AG04450 (cell line): ENCODE measurements at regions not wholly inside any gene's neighbourhood (a gene's known extent, or its start where the extent isn't known, plus 50 kb on each side); places are given as distances from the start of the nearest gene placed in this dataset.

Experiments used
- CTCF ChIA-PET: fragments of 300-600, 350-600 bp; formaldehyde crosslinking; extraction: SDS; loops from one replicate; lab custom pipeline; 2022; ENCODE audit warnings: antibody characterized with exemption, inconsistent platforms; lab: Charles Lee
- POLR2A ChIA-PET: fragments of 350-600 bp; formaldehyde crosslinking; extraction: SDS; loops from one replicate; lab custom pipeline; 2021; ENCODE audit warnings: antibody characterized with exemption, inconsistent platforms; lab: Yijun Ruan, JAX
- DNase-seq: peaks from one replicate; pipeline ENCODE4 v3.0.0-alpha.2; 2011; ENCODE audit warnings: low read depth, low spot score
- H3K27ac ChIP-seq: one replicate; pipeline ENCODE4 v1.5.1; 2012; ENCODE audit warnings: low read depth, low read length, control low read depth
- H3K27me3 ChIP-seq: one replicate; pipeline ENCODE4 v1.6.0; 2012; ENCODE audit warnings: low read length; ENCODE audit not compliant: control insufficient read depth, insufficient read depth
- H3K4me3 ChIP-seq: 2 replicates; pipeline ENCODE4 v1.5.1; 2011; ENCODE audit warnings: mild to moderate bottlenecking, low read depth, low read length, control low read depth
- H3K9me3 ChIP-seq: 2 replicates; pipeline ENCODE4 v1.5.1; 2012; ENCODE audit warnings: low read length; ENCODE audit not compliant: control insufficient read depth, insufficient read depth
- CTCF ChIP-seq: IDR thresholded peaks from 2 replicates; pipeline ENCODE4 v1.5.1; 2011; ENCODE audit warnings: low read depth, low read length, control low read depth, inconsistent platforms

- no peak for DNase-seq
- H3K27ac ChIP-seq, result no peak overlapping the region
- no peaks in the 10 kb centered on the region for H3K27me3 ChIP-seq
- H3K4me3 ChIP-seq, result no peak overlapping the region
- CTCF ChIA-PET, result interaction anchor here (0.7 to 1.8 kb wide), 4 partner anchors 11 to 236 kb away, joined by 3 to 5 read pairs (median 4); no protein-coding TSS in a partner anchor
- TF ChIP-seq CTCF, result no peak
- POLR2A ChIA-PET, result interaction anchor here (0.7 to 1.8 kb wide), 4 partner anchors 10 to 17 kb away, joined by 3 to 8 read pairs (median 4); no protein-coding TSS in a partner anchor
- no peaks in the 10 kb centered on the region; the same call in 1 of the 2 replicates for H3K9me3 ChIP-seq
These were observed 99.8 kb downstream of the COPS8 start for GRCh38 chr2:237185553-237185925.

- ChIA-PET CTCF (interaction anchor here (0.8 kb wide), 1 partner anchor 220 kb away, joined by 3 read pairs; no protein-coding TSS in a partner anchor), POLR2A (no interaction called here)
- Histone ChIP-seq H3K4me3 (no peak overlapping the region), H3K9me3 (no peaks in the 10 kb centered on the region; the same call in 1 of the 2 replicates), H3K27me3 (no peaks in the 10 kb centered on the region), H3K27ac (no peak overlapping the region)
- TF ChIP-seq CTCF, result no peak
- no peak for DNase-seq
These were observed 104.1 kb downstream of the COPS8 start for GRCh38 chr2:237189799-237190198.

GRCh38 chr2:237190966-237191713 lies 105.5 kb downstream of the COPS8 start:
- TF ChIP-seq CTCF, result no peak
- ChIA-PET CTCF (interaction anchor here (0.8 to 2.1 kb wide), 2 partner anchors 26 to 28 kb away, joined by 3 to 8 read pairs; no protein-coding TSS in a partner anchor), POLR2A (interaction anchor here (0.9 kb wide), 1 partner anchor 9 kb away, joined by 3 read pairs; no protein-coding TSS in a partner anchor)
- H3K4me3 ChIP-seq, result no peak overlapping the region
- no peak for DNase-seq
- H3K27ac ChIP-seq, result no peak overlapping the region
- no peaks in the 10 kb centered on the region for H3K27me3 ChIP-seq
- H3K9me3 ChIP-seq, result no peaks in the 10 kb centered on the region; the same call in 1 of the 2 replicates

GRCh38 chr2:237191714-237192081 lies 106.0 kb downstream of the COPS8 start:
- DNase-seq, result no peak
- CTCF ChIA-PET, result interaction anchor here (0.8 to 2.1 kb wide), 2 partner anchors 26 to 29 kb away, joined by 3 to 8 read pairs; no protein-coding TSS in a partner anchor
- H3K9me3 ChIP-seq, result no peaks in the 10 kb centered on the region; the same call in 1 of the 2 replicates
- POLR2A ChIA-PET, result interaction anchor here (0.9 kb wide), 1 partner anchor 10 kb away, joined by 3 read pairs; no protein-coding TSS in a partner anchor
- no peak for TF ChIP-seq CTCF
- no peak overlapping the region for H3K4me3 ChIP-seq
- no peaks in the 10 kb centered on the region for H3K27me3 ChIP-seq
- no peak overlapping the region for H3K27ac ChIP-seq

- CTCF ChIA-PET, result interaction anchor here (1.0 kb wide), 1 partner anchor 31 kb away, joined by 3 read pairs; no protein-coding TSS in a partner anchor
- no peak for TF ChIP-seq CTCF
- POLR2A ChIA-PET, result no interaction called here
- H3K4me3 ChIP-seq, result no peak overlapping the region
- H3K27me3 ChIP-seq, result no peaks in the 10 kb centered on the region
- no peak overlapping the region for H3K27ac ChIP-seq
- H3K9me3 ChIP-seq, result no peaks in the 10 kb centered on the region; the same call in 1 of the 2 replicates
- no peak for DNase-seq
These were observed 107.2 kb downstream of the COPS8 start for GRCh38 chr2:237192881-237193280.
